ENCODE measurements at regions not wholly inside any gene's neighbourhood (a gene's known extent, or its start where the extent isn't known, plus 50 kb on each side); places are given as distances from the start of the nearest gene placed in this dataset.

- 73 to 79% (median 74%) methylated on average over 17 of the region's 17 CpGs for WGBS, 3 donors
- Histone ChIP-seq H3K27ac (no peak overlapping the region), H3K36me3 (no peaks in the 10 kb centered on the region), H3K4me1 (ENCODE audit: insufficient read depth) (no peaks in the 10 kb centered on the region), H3K27me3 (no peaks in the 10 kb centered on the region), H3K9me3 (no peaks in the 10 kb centered on the region), H3K4me3 (no peak overlapping the region)
- intact Hi-C loops (cut with DNase I) = no loop called here
- DNase-seq = no peak
- TF ChIP-seq POLR2A (IDR thresholded peaks at IDR 0.05) = no peak
- no peak for TF ChIP-seq EP300 (IDR thresholded peaks at IDR 0.05)
- TF ChIP-seq, protein P1, sequence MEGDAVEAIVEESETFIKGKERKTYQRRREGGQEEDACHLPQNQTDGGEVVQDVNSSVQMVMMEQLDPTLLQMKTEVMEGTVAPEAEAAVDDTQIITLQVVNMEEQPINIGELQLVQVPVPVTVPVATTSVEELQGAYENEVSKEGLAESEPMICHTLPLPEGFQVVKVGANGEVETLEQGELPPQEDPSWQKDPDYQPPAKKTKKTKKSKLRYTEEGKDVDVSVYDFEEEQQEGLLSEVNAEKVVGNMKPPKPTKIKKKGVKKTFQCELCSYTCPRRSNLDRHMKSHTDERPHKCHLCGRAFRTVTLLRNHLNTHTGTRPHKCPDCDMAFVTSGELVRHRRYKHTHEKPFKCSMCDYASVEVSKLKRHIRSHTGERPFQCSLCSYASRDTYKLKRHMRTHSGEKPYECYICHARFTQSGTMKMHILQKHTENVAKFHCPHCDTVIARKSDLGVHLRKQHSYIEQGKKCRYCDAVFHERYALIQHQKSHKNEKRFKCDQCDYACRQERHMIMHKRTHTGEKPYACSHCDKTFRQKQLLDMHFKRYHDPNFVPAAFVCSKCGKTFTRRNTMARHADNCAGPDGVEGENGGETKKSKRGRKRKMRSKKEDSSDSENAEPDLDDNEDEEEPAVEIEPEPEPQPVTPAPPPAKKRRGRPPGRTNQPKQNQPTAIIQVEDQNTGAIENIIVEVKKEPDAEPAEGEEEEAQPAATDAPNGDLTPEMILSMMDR (IDR thresholded peaks at IDR 0.05) = no peak
These were observed 325.9 kb downstream of the SOX9 start for GRCh38 chr17:72446525-72447250.

GRCh38 chr17:72447251-72447640, 326.4 kb downstream of the SOX9 start:
- TF ChIP-seq EP300 (IDR thresholded peaks at IDR 0.05) = no peak
- no peak for TF ChIP-seq POLR2A (IDR thresholded peaks at IDR 0.05)
- Histone ChIP-seq H3K4me1 (ENCODE audit: insufficient read depth) (no peaks in the 10 kb centered on the region), H3K9me3 (no peaks in the 10 kb centered on the region), H3K36me3 (no peaks in the 10 kb centered on the region), H3K4me3 (no peak overlapping the region), H3K27me3 (no peaks in the 10 kb centered on the region), H3K27ac (no peak overlapping the region)
- 71 to 82% (median 82%) methylated on average over 3 of the region's 3 CpGs for WGBS, 3 donors
- intact Hi-C loops (cut with DNase I) = no loop called here
- no peak for DNase-seq

DNA sequence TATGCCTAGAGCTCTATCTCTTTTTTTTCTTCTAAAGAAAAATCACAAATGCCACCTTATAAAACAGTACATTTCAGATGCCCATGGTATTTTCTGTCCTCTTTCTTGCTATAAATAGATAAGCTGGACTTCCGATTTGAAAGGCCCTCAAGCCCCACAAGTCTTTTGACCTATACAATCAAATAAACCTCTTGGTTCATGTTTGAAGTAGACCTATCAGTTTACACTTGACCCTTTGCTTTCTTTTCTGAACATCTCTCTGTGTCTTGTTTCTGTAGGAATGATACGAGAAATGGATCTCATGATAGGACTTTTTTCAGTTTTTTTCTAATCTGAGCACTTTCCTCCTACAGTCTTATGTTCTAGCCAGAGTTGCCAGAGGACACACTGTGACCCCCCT, 327.2 kb downstream of the SOX9 start:
- Histone ChIP-seq H3K9me3 (no peaks in the 10 kb centered on the region), H3K27me3 (no peaks in the 10 kb centered on the region), H3K4me3 (no peak overlapping the region), H3K4me1 (ENCODE audit: insufficient read depth) (no peaks in the 10 kb centered on the region), H3K27ac (no peak overlapping the region), H3K36me3 (no peaks in the 10 kb centered on the region)
- TF ChIP-seq POLR2A (IDR thresholded peaks at IDR 0.05) = no peak
- TF ChIP-seq, protein P1 (IDR thresholded peaks at IDR 0.05) = no peak
- TF ChIP-seq EP300 (IDR thresholded peaks at IDR 0.05) = no peak
- DNase-seq = no peak
- 63 to 77% (median 68%) methylated on average over 2 of the region's 2 CpGs for WGBS, 3 donors
- intact Hi-C loops (cut with DNase I) = no loop called here

DNA sequence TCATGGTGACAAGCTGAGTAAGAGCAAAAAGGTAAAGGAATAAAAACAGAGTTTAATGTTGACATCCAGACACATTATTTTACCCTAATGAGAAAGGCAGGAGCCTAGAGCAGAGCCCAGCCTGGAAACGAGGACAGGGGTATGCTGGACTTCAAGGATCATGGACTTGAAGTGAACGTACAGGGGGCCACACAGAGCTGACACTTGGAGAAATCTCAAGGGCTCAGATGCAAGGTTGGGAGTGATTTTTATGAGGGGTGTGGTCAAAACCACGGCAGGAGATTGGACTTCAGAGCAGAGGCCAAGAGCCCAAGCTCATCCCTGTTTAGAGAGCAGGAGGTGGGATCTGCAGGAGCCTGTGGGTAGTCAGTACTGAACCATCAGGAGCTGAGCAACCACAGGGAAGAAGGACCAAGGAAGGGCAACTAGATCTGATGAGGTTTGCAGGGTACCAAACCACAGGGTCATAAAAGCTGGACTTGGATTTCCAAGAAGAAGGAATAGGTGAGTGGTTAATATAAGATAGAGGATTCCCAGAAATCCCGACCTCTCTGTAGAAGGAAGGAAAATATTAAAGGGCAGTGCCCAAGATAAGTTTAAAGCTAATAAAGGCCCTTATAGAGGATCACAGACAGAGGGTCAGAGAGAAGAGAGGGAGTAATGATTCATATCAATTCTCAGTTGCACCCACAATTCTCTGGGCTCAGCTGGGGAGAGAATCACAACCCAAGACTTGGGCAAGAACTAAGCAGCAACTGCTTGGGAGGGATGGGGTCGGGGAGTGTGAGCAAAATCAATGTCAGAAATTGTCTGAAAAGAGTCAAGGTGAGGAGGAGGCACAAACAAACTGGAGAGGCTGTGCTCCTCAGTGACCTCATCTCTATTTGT, 331.7 kb downstream of the SOX9 start:
- no peak overlapping the region for H3K27ac ChIP-seq
- no peak for TF ChIP-seq POLR2A (IDR thresholded peaks at IDR 0.05)
- TF ChIP-seq, protein P1 (IDR thresholded peaks at IDR 0.05) = no peak
- no peak for TF ChIP-seq EP300 (IDR thresholded peaks at IDR 0.05)
- H3K4me3 ChIP-seq = no peak overlapping the region
- H3K9me3 ChIP-seq = no peaks in the 10 kb centered on the region
- H3K36me3 ChIP-seq = no peaks in the 10 kb centered on the region
- no peak for DNase-seq
- intact Hi-C loops (cut with DNase I) = no loop called here
- H3K27me3 ChIP-seq = no peaks in the 10 kb centered on the region
- 45 to 59% (median 46%) methylated on average over 5 of the region's 5 CpGs for WGBS, 3 donors
- no peaks in the 10 kb centered on the region for H3K4me1 ChIP-seq (ENCODE audit: insufficient read depth)

GRCh38 chr17:72454342-72454741, 333.5 kb downstream of the SOX9 start:
- H3K4me1 ChIP-seq (ENCODE audit: insufficient read depth) = no peaks in the 10 kb centered on the region
- 83 to 89% (median 87%) methylated on average over 4 of the region's 4 CpGs for WGBS, 3 donors
- H3K27me3 ChIP-seq = no peaks in the 10 kb centered on the region
- no peak overlapping the region for H3K4me3 ChIP-seq
- no peak for DNase-seq
- intact Hi-C loops (cut with DNase I) = no loop called here
- TF ChIP-seq EP300 (IDR thresholded peaks at IDR 0.05) = no peak
- TF ChIP-seq POLR2A (IDR thresholded peaks at IDR 0.05) = no peak
- TF ChIP-seq, protein P1 (IDR thresholded peaks at IDR 0.05) = no peak
- H3K9me3 ChIP-seq = no peaks in the 10 kb centered on the region
- H3K27ac ChIP-seq = no peak overlapping the region
- no peaks in the 10 kb centered on the region for H3K36me3 ChIP-seq

Data from ovary (tissue), 7 donors.